GM18502 (cell line): ENCODE measurements at regions not wholly inside any gene's neighbourhood (a gene's known extent, or its start where the extent isn't known, plus 50 kb on each side); places are given as distances from the start of the nearest gene placed in this dataset.
A peak's percentile ranks its signal among the peaks of the same experiment; 100 is the strongest.
"Not testable (repeated sequence)": the region's sequence is repeated elsewhere in the genome, so short reads cannot be mapped to it uniquely, and the experiment has no call there.

Source experiments
- ATAC-seq: cut with Tn5 transposase; IDR thresholded peaks from one replicate; pipeline ENCODE4 v1.9.1; 2021; ENCODE audit warnings: mild to moderate bottlenecking; ENCODE audit not compliant: unreplicated experiment, poor library complexity

GRCh38 chr1:72485801-72486200 lies 203.5 kb upstream of the NEGR1 start:
- ATAC-seq: no peak

- no peak for ATAC-seq
These were observed 201.6 kb upstream of the NEGR1 start for GRCh38 chr1:72483846-72484357.

- ATAC-seq: no peak
These were observed 200.5 kb upstream of the NEGR1 start for GRCh38 chr1:72482736-72483413.

- ATAC-seq: no peak
These were observed 199.2 kb upstream of the NEGR1 start for GRCh38 chr1:72481420-72481970.

GRCh38 chr1:72466376-72466775 lies 184.0 kb upstream of the NEGR1 start:
- ATAC-seq: no peak

- no peak for ATAC-seq
These were observed 180.0 kb upstream of the NEGR1 start for GRCh38 chr1:72462186-72462905.

- ATAC-seq: no peak
These were observed 159.9 kb upstream of the NEGR1 start for GRCh38 chr1:72442262-72442661.

- ATAC-seq: no peak
These were observed 156.7 kb upstream of the NEGR1 start for GRCh38 chr1:72439036-72439435.

GRCh38 chr1:72438270-72438669 lies 155.9 kb upstream of the NEGR1 start:
- ATAC-seq: no peak

- ATAC-seq: no peak
These were observed 152.7 kb upstream of the NEGR1 start for GRCh38 chr1:72435025-72435424.

GRCh38 chr1:72434070-72434469 lies 151.7 kb upstream of the NEGR1 start:
- no peak for ATAC-seq

- ATAC-seq: peak; percentile 52
These were observed 151.3 kb upstream of the NEGR1 start for GRCh38 chr1:72433591-72433990.

GRCh38 chr1:72432645-72433267 lies 150.4 kb upstream of the NEGR1 start:
- ATAC-seq: no peak

GRCh38 chr1:72431810-72432209 lies 149.5 kb upstream of the NEGR1 start:
- ATAC-seq: no peak

- ATAC-seq: not testable (repeated sequence)
These were observed 145.9 kb upstream of the NEGR1 start for GRCh38 chr1:72428276-72428675.

- no peak for ATAC-seq
These were observed 136.9 kb upstream of the NEGR1 start for GRCh38 chr1:72419229-72419628.

GRCh38 chr1:72412286-72412685 lies 129.9 kb upstream of the NEGR1 start:
- ATAC-seq: no peak

- no peak for ATAC-seq
These were observed 117.5 kb upstream of the NEGR1 start for GRCh38 chr1:72399807-72400206.

GRCh38 chr1:72397786-72398185 lies 115.4 kb upstream of the NEGR1 start:
- no peak for ATAC-seq

GRCh38 chr1:72394457-72394856 lies 112.1 kb upstream of the NEGR1 start:
- ATAC-seq: no peak

- no peak for ATAC-seq
These were observed 96.7 kb upstream of the NEGR1 start for GRCh38 chr1:72379072-72379471.
